CD4-positive, alpha-beta T cell (primary cell): ENCODE measurements at regions not wholly inside any gene's neighbourhood (a gene's known extent, or its start where the extent isn't known, plus 50 kb on each side); places are given as distances from the start of the nearest gene placed in this dataset.

Experiments used
- ATAC-seq: fragments of 200-7000 bp; cut with Tn5 transposase; one replicate; pipeline ENCODE4 v1.10.0; 2022; ENCODE audit warnings: mild to moderate bottlenecking; ENCODE audit not compliant: poor library complexity
- CTCF ChIA-PET: fragments of 350-600 bp; sonication (Branson Sonifier 250); formaldehyde crosslinking; loops from one replicate; lab custom pipeline; 2021; ENCODE audit warnings: antibody characterized with exemption, inconsistent platforms; lab: Charles Lee
- POLR2A ChIA-PET: fragments of 350-600 bp; sonication (Branson Sonifier 250); formaldehyde crosslinking; loops from one replicate; lab custom pipeline; 2021; ENCODE audit warnings: antibody characterized with exemption, inconsistent platforms; lab: Charles Lee
- DNase-seq, 14 experiments: peaks; one replicate each; pipeline ENCODE4 v3.0.0-alpha.2; 2013 to 2020; ENCODE audit warnings: mixed read lengths in 2 of 14
- H3K27ac ChIP-seq, 2 donors: one replicate each; pipeline versions ENCODE4 v1.5.1 to v1.7.0; 2013; ENCODE audit warnings: low read length in 2 of 2, low read depth in 1 of 2, mild to moderate bottlenecking in 1 of 2
- H3K27me3 ChIP-seq, 2 experiments: 1 replicate in 1 of 2; 2 replicates in 1 of 2; pipeline versions ENCODE4 v1.6.1 to v1.7.0; 2013; ENCODE audit warnings: low read length in 2 of 2, control low read depth in 1 of 2, mild to moderate bottlenecking in 1 of 2, moderate library complexity in 1 of 2; ENCODE audit not compliant: insufficient read depth in 2 of 2, control insufficient read depth in 1 of 2
- H3K36me3 ChIP-seq: one replicate; pipeline ENCODE4 v1.6.1; 2013; ENCODE audit warnings: low read length, control low read depth; ENCODE audit not compliant: insufficient read depth
- H3K4me1 ChIP-seq: one replicate; pipeline ENCODE4 v1.6.1; 2013; ENCODE audit warnings: low read length, control low read depth; ENCODE audit not compliant: insufficient read depth
- H3K4me3 ChIP-seq: one replicate; pipeline ENCODE4 v1.5.1; 2013; ENCODE audit warnings: mild to moderate bottlenecking, low read length, moderate library complexity
- H3K9me3 ChIP-seq, 2 experiments: 1 replicate in 1 of 2; 2 replicates in 1 of 2; pipeline versions ENCODE4 v1.6.1 to v1.7.0; 2013; ENCODE audit warnings: low read length in 2 of 2, mild to moderate bottlenecking in 2 of 2, control low read depth in 1 of 2, moderate library complexity in 1 of 2; ENCODE audit not compliant: control insufficient read depth in 1 of 2, insufficient read depth in 1 of 2
- H3K27ac Mint-ChIP-seq: one replicate; pipeline ENCODE4 v1.8.0; 2020; ENCODE audit warnings: mixed read lengths
- H3K27me3 Mint-ChIP-seq: one replicate; pipeline ENCODE4 v1.8.0; 2021; ENCODE audit warnings: mixed read lengths
- H3K36me3 Mint-ChIP-seq: one replicate; pipeline ENCODE4 v1.8.0; 2021; ENCODE audit warnings: low read depth, mixed read lengths
- H3K4me1 Mint-ChIP-seq: one replicate; pipeline ENCODE4 v1.8.0; 2021; ENCODE audit warnings: low read depth, mixed read lengths
- H3K4me3 Mint-ChIP-seq: one replicate; pipeline ENCODE4 v1.8.0; 2020; ENCODE audit warnings: mild to moderate bottlenecking, mixed read lengths
- H3K9me3 Mint-ChIP-seq: one replicate; pipeline ENCODE4 v1.8.0; 2020; ENCODE audit warnings: mixed read lengths
- CTCF ChIP-seq: fragments of 200-600 bp; IDR thresholded peaks from one replicate; pipeline ENCODE4 v1.8.0; 2022; ENCODE audit warnings: antibody characterized with exemption, mild to moderate bottlenecking
- intact Hi-C, 2 experiments: fragments of 100-400 bp; cut with DNase I in 1 of 2; cut with micrococcal nuclease in 1 of 2; formaldehyde crosslinking; loops; one replicate each; pipeline versions ENCODE4 v1.15.1 to v1.9.0; 2023 to 2025; cut with DNase I, micrococcal nuclease

- ChIA-PET CTCF (no interaction called here), POLR2A (no interaction called here)
- H3K27me3 ChIP-seq = peaks cover 0 to 3% of the 10 kb centered on the region in 2 experiments
- no peak for ATAC-seq
- H3K27ac Mint-ChIP-seq = no peak overlapping the region
- no peak overlapping the region for H3K27ac ChIP-seq
- H3K4me1 Mint-ChIP-seq = no peaks in the 10 kb centered on the region
- DNase-seq = no peak
- no peaks in the 10 kb centered on the region for H3K9me3 ChIP-seq
- intact Hi-C loops = no loop called here
- H3K36me3 ChIP-seq = no peaks in the 10 kb centered on the region
- H3K4me3 Mint-ChIP-seq = no peak overlapping the region
- no peaks in the 10 kb centered on the region for H3K4me1 ChIP-seq
- H3K27me3 Mint-ChIP-seq = no peaks in the 10 kb centered on the region
- H3K36me3 Mint-ChIP-seq = no peaks in the 10 kb centered on the region
- H3K4me3 ChIP-seq = no peak overlapping the region
- no peaks in the 10 kb centered on the region for H3K9me3 Mint-ChIP-seq
- no peak for TF ChIP-seq CTCF
These were observed 184.3 kb downstream of the CYYR1 start for GRCh38 chr21:26388731-26389231.

GRCh38 chr21:26385721-26386120 lies 187.4 kb downstream of the CYYR1 start:
- H3K36me3 Mint-ChIP-seq = no peaks in the 10 kb centered on the region
- H3K4me1 Mint-ChIP-seq = no peaks in the 10 kb centered on the region
- no peak overlapping the region for H3K4me3 Mint-ChIP-seq
- ATAC-seq (no peak), DNase-seq (no peak)
- H3K27ac Mint-ChIP-seq = no peak overlapping the region
- H3K9me3 ChIP-seq = no peaks in the 10 kb centered on the region
- intact Hi-C loops = no loop called here
- TF ChIP-seq CTCF = no peak
- no peak overlapping the region for H3K27ac ChIP-seq
- H3K9me3 Mint-ChIP-seq = no peaks in the 10 kb centered on the region
- CTCF ChIA-PET = no interaction called here
- H3K4me1 ChIP-seq = no peaks in the 10 kb centered on the region
- H3K27me3 Mint-ChIP-seq = no peaks in the 10 kb centered on the region
- H3K4me3 ChIP-seq = no peak overlapping the region
- POLR2A ChIA-PET = no interaction called here
- H3K36me3 ChIP-seq = no peaks in the 10 kb centered on the region
- peaks cover 0 to 3% of the 10 kb centered on the region in 2 experiments for H3K27me3 ChIP-seq

- DNase-seq (no peak), ATAC-seq (no peak)
- Histone ChIP-seq H3K27me3 (no peaks in the 10 kb centered on the region), H3K4me1 (no peaks in the 10 kb centered on the region), H3K4me3 (no peak overlapping the region), H3K36me3 (no peaks in the 10 kb centered on the region), H3K27ac (no peak overlapping the region), H3K9me3 (no peaks in the 10 kb centered on the region)
- Mint-ChIP-seq H3K4me1 (no peaks in the 10 kb centered on the region), H3K4me3 (no peak overlapping the region), H3K36me3 (no peaks in the 10 kb centered on the region), H3K9me3 (no peaks in the 10 kb centered on the region), H3K27me3 (no peaks in the 10 kb centered on the region), H3K27ac (no peak overlapping the region)
- intact Hi-C loops = no loop called here
- TF ChIP-seq CTCF = no peak
- ChIA-PET POLR2A (no interaction called here), CTCF (interaction anchor here (1.1 kb wide), 1 partner anchor 14 kb away, joined by 3 read pairs; no protein-coding TSS in a partner anchor)
These were observed 193.5 kb downstream of the CYYR1 start for GRCh38 chr21:26379561-26379960.
